ENCODE measurements at regions not wholly inside any gene's neighbourhood (a gene's known extent, or its start where the extent isn't known, plus 50 kb on each side); places are given as distances from the start of the nearest gene placed in this dataset.

- TF ChIP-seq EZH2phosphoT487 (IDR thresholded peaks at IDR 0.05; ENCODE audit: insufficient read depth, low read depth) (no peak), EZH2 (IDR thresholded peaks at IDR 0.05; ENCODE audit: insufficient read depth, poor library complexity, severe bottlenecking) (no peak)
Observed at GRCh38 chr14:51336734-51337133, 96.7 kb downstream of the TMX1 start.
